Thoracic aorta (tissue), 2 donors: ENCODE measurements at regions not wholly inside any gene's neighbourhood (a gene's known extent, or its start where the extent isn't known, plus 50 kb on each side); places are given as distances from the start of the nearest gene placed in this dataset.
A peak's percentile ranks its signal among the peaks of the same experiment; 100 is the strongest.

Experiments used
- ATAC-seq: fragments of 150-250 bp; one replicate; pipeline ENCODE4 v1.8.0; 2017; ENCODE audit warnings: low read depth; ENCODE audit not compliant: insufficient number of reproducible peaks, low FRiP score
- DNase-seq: peaks from one replicate; pipeline ENCODE4 v3.0.0-alpha.2; 2020; ENCODE audit warnings: low spot score
- H3K27ac ChIP-seq, 2 donors: fragments of 200-600 bp; sonication (generic); 1 replicate in 1 of 2; 2 replicates in 1 of 2; pipeline ENCODE4 v1.5.1; 2016; ENCODE audit warnings: mild to moderate bottlenecking in 2 of 2, moderate library complexity in 2 of 2
- H3K27me3 ChIP-seq: fragments of 200-600 bp; sonication (generic); replicated peaks from 2 replicates; pipeline ENCODE4 v1.6.0; 2016; ENCODE audit warnings: mild to moderate bottlenecking; ENCODE audit not compliant: insufficient read depth
- H3K36me3 ChIP-seq: fragments of 200-600 bp; sonication (generic); one replicate; pipeline ENCODE4 v1.5.1; 2016
- H3K4me1 ChIP-seq, 2 donors: fragments of 200-600 bp; sonication (generic); 1 replicate in 1 of 2; 2 replicates in 1 of 2; pipeline versions ENCODE4 v1.5.1 to v1.6.0; 2016; ENCODE audit warnings: low read depth in 2 of 2, mild to moderate bottlenecking in 1 of 2; ENCODE audit not compliant: control insufficient read depth in 1 of 2
- H3K4me3 ChIP-seq: fragments of 200-600 bp; sonication (generic); 2 replicates; pipeline ENCODE4 v1.5.1; 2016; ENCODE audit warnings: mild to moderate bottlenecking
- H3K9me3 ChIP-seq: fragments of 200-600 bp; sonication (generic); 2 replicates; pipeline ENCODE4 v1.5.1; 2016
- TF ChIP-seq, protein P1 (sequence below): fragments of 200-600 bp; sonication (generic); IDR thresholded peaks from one replicate; pipeline ENCODE4 v1.5.1; 2019; ENCODE audit warnings: antibody characterized with exemption

DNA sequence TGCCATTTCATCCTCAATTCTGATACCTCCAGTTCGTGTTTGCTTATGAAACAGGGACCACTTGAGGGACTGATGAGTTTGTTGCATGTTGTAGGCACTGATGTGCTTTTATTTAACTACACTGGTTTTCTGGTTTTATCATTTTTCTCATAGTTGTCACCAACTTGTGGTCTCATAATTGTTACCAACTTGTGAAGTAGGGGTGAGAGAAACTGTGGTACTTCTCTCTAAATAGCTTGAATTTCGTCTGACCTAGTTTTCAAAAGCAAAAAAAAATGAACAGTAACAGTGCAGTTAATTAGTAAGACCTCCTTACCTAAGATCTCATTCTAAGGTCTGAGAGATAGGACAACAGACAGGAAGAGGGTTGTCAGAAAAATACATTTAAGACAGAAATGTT lies 78.0 kb downstream of the ANXA2R start:
- TF ChIP-seq, protein P1, sequence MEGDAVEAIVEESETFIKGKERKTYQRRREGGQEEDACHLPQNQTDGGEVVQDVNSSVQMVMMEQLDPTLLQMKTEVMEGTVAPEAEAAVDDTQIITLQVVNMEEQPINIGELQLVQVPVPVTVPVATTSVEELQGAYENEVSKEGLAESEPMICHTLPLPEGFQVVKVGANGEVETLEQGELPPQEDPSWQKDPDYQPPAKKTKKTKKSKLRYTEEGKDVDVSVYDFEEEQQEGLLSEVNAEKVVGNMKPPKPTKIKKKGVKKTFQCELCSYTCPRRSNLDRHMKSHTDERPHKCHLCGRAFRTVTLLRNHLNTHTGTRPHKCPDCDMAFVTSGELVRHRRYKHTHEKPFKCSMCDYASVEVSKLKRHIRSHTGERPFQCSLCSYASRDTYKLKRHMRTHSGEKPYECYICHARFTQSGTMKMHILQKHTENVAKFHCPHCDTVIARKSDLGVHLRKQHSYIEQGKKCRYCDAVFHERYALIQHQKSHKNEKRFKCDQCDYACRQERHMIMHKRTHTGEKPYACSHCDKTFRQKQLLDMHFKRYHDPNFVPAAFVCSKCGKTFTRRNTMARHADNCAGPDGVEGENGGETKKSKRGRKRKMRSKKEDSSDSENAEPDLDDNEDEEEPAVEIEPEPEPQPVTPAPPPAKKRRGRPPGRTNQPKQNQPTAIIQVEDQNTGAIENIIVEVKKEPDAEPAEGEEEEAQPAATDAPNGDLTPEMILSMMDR, result no peak
- Histone ChIP-seq H3K4me3 (no peak overlapping the region), H3K27ac (no peak overlapping the region), H3K9me3 (no peaks in the 10 kb centered on the region), H3K36me3 (no peaks in the 10 kb centered on the region), H3K4me1 (no peaks in the 10 kb centered on the region), H3K27me3 (no peaks in the 10 kb centered on the region)
- DNase-seq (no peak), ATAC-seq (no peak)

DNA sequence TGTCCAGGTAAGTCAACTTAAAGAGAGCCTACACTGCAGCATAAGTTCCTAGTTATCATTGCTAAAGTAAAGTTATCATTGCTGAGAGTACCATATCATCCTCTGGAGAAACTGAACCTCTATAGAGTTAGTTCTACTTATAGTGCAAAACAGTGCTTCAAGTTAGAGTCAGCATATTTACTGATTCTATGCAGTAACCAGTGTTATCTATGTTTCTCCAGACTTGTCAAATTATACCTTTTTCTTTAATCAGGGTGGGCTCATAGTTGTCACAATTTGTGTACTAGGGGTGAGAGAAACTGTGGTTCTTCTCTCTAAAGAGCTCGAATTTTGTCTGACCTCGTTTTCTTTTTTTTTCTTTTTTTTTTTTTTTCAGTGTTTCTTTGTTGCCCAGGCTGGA lies 79.6 kb downstream of the ANXA2R start:
- Histone ChIP-seq H3K9me3 (no peaks in the 10 kb centered on the region), H3K27me3 (no peaks in the 10 kb centered on the region), H3K4me1 (no peaks in the 10 kb centered on the region), H3K4me3 (no peak overlapping the region), H3K27ac (no peak overlapping the region), H3K36me3 (no peaks in the 10 kb centered on the region)
- no peak for ATAC-seq
- DNase-seq, result no peak
- TF ChIP-seq, protein P1, result no peak

DNA sequence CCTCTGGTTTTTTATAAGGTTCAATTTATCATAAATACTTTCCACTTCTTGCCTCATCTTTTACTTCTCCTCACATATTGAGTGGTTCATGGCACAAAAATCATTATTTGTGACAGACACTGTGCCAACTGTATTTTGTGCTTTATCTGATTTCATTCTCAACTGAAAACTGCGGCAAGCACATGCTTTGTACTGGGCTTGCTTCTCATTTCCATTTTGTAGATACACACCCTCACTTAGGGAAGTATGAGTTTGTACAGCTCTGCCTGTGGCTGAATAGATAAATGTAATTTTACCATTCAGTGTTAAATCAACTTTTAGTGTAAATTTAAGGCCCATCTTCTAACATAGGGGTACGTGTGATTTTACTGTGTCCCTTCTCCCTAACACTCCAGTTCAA lies 83.6 kb downstream of the ANXA2R start:
- DNase-seq (no peak), ATAC-seq (no peak)
- H3K4me1 ChIP-seq, result peaks cover 0 to 10% of the 10 kb centered on the region in 2 donors
- H3K4me3 ChIP-seq, result no peak overlapping the region
- H3K9me3 ChIP-seq, result peaks cover 18% of the 10 kb centered on the region
- TF ChIP-seq, protein P1, result no peak
- H3K27ac ChIP-seq, result no peak overlapping the region
- no peaks in the 10 kb centered on the region for H3K36me3 ChIP-seq
- no peaks in the 10 kb centered on the region for H3K27me3 ChIP-seq

DNA sequence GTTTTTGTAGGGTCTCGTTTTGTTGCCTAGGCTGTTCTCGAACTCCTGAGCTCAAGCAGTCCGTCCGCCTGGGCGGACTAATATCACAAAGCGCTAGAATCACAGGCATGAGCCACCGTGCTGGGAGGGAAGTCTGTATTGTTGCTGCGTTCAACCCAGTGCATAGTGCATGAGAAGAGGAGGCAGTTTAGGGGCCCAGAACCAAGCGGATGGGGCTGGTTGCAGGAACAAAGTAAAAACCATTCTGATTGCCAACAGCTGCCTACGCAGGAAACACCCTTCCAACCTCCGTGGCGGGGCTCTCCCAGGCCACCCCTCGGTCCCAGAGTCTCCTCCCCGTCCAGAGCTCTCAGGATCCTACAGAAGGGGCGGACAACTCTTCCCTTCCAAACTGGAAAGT lies 87.1 kb downstream of the ANXA2R start:
- Histone ChIP-seq H3K36me3 (no peaks in the 10 kb centered on the region), H3K27ac (no peak overlapping the region), H3K27me3 (no peaks in the 10 kb centered on the region), H3K9me3 (peaks cover 18% of the 10 kb centered on the region), H3K4me3 (peak overlapping the region; percentile 82), H3K4me1 (peaks cover 5 to 30% of the 10 kb centered on the region in 2 donors)
- ATAC-seq, result no peak
- DNase-seq, result no peak
- TF ChIP-seq, protein P1, result no peak

DNA sequence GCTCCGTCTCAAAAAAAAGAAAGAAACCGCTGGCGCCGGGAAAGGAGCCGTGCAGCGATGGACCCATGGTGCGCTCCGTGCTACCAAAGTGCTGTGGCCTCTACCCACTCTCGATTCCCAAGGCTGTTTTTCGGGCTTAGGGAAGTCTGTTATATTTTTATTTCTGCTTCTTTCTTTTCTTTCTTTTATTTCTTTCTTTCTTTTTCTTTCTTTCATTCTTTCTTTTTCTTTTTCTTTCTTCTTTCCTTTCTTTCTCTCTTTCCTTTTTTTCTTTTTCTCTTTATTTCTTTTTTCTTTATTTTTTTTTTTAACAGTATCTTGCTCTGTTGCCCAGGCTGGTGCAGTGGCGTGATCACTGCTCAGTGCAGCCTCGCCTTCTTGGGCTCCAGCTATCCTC lies 87.5 kb downstream of the ANXA2R start:
- TF ChIP-seq, protein P1, result no peak
- peak overlapping the region; percentile 82 for H3K4me3 ChIP-seq
- ATAC-seq (no peak), DNase-seq (no peak)
- H3K9me3 ChIP-seq, result peaks cover 18% of the 10 kb centered on the region
- H3K27ac ChIP-seq, result no peak overlapping the region
- H3K4me1 ChIP-seq, result peaks cover 5 to 30% of the 10 kb centered on the region in 2 donors
- H3K27me3 ChIP-seq, result no peaks in the 10 kb centered on the region
- H3K36me3 ChIP-seq, result no peaks in the 10 kb centered on the region
